GM18526 (cell line): ENCODE measurements at regions not wholly inside any gene's neighbourhood (a gene's known extent, or its start where the extent isn't known, plus 50 kb on each side); places are given as distances from the start of the nearest gene placed in this dataset.

Experiments
- POLR2A ChIP-seq: IDR thresholded peaks from 3 replicates; pipeline ENCODE4 v1.6.1; 2011; ENCODE audit not compliant: insufficient read length; ENCODE audit errors: extremely low read depth

DNA sequence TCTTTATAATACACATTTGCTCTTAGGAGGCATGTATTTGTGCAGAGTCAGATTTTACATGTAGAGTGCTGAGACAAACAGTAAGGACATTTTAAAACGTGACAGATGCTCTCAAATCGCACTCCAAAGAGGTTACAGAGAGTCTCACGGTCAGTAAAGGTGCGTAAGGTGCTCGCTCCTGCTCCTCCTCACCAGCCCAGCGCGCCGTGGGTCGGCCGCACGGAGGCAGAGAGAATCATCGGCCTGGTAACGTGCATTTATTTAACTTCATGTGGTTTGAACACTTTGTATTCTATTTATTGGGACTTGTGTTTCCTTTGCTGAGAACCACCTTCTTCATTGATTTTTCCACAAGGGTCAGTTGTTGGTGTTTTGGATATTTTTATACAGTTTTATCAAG is 900.1 kb downstream of the BRD1 start:
- no peak for TF ChIP-seq POLR2A

DNA sequence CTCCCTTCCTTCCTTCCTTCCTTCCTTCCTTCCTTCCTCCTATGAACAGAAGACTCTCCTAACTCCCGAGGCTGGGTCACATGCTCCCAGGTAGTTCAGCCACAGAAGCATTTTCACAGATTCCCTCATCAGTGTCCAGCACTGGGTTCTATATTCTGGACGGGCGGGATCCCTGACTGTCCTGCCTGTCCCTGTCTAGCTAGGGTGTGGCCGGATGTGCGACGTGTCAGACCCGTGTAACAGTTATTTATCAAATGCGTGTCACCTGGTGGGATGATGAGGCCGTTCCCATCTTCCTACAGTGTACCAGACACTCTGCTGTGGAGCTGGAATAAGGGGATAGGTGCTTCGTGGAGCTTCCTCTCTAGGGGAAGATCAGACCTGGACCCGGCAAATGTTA is 901.0 kb downstream of the BRD1 start:
- TF ChIP-seq POLR2A, result no peak

GRCh38 chr22:48926136-48926535 is 901.5 kb downstream of the BRD1 start:
- no peak for TF ChIP-seq POLR2A

DNA sequence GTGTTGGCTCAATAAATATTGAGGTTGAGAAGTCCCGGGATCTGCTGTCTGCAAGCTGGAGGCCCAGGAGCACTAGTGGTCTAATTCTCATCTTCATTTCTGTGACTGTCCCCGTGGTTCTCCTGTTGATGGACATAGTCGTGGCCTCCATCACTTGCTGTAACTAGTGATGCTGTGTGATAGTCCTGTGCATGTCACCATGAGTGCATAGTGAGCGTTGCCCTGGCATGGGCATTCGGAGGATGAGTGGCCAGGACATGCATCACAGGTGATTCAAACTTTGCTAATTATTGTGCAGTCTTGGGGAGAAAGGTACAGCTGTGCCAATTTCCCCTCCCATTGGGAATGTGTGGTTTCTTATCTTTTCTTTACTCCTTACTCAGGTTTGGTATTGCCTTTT is 902.2 kb downstream of the BRD1 start:
- TF ChIP-seq POLR2A, result no peak

DNA sequence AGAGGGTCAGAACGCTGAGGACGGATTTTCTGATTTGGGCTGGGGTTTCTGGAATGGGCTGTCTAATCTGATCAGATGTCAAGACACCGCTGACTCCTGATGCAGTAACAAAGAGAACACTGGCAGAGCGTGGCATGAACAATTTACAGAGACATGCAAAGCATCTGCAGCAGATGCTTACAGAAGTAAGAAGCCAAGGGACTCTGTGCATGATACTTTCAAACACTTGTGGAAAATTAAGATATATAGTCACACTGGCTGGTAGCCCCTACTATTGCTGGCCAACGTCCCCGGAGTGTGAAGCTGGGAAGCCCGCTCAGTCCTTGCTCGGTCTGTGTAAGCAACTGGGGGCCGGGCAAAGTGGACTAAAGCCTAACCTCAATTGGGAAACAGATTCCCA is 903.7 kb downstream of the BRD1 start:
- no peak for TF ChIP-seq POLR2A

GRCh38 chr22:48923165-48923865 is 904.4 kb downstream of the BRD1 start:
- no peak for TF ChIP-seq POLR2A

- no peak for TF ChIP-seq POLR2A
These were observed 906.2 kb downstream of the BRD1 start for GRCh38 chr22:48921411-48921903.

- TF ChIP-seq POLR2A, result no peak
These were observed 906.9 kb downstream of the BRD1 start for GRCh38 chr22:48920776-48921241.

DNA sequence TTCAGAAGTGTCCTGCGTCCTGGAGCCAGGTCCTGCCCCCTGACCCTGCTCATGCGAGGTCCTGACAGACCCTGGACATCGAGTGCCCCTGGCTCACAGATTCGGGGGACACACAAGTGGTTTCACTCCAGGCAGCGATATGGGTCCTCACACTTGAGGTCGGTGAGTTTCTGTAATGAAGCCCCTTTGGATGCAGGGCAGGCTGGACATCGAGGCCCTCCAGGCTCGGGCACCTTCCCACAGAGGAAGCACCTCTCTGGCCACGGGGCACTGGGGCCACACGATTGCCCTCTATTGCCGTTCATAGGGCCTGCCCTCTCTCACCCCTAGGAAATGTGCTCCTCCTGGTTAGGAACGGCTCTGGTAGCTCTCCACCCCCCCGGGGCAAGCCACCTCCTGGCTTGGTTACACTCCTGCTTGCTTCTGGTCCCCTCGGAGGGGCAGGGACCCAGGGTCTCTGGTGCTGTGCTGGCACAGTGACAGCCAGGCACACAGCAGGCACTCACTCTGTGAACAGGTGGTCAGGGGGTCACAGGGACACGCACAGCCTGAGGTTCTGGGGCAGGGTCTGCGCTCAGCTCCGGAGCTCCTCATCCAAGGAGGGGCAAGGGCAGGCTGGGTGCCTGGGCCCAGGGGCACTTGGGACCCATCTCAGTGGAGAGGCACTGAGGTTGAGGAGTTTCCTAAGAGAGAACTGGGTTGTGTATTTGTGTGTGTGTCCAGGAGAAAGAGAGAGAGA is 907.7 kb downstream of the BRD1 start:
- TF ChIP-seq POLR2A, result no peak

- TF ChIP-seq POLR2A, result no peak
These were observed 908.5 kb downstream of the BRD1 start for GRCh38 chr22:48919187-48919590.

- TF ChIP-seq POLR2A, result no peak
These were observed 909.0 kb downstream of the BRD1 start for GRCh38 chr22:48918585-48919186.

- no peak for TF ChIP-seq POLR2A
These were observed 919.1 kb downstream of the BRD1 start for GRCh38 chr22:48908547-48908946.

GRCh38 chr22:48907591-48907990 is 920.1 kb downstream of the BRD1 start:
- no peak for TF ChIP-seq POLR2A

DNA sequence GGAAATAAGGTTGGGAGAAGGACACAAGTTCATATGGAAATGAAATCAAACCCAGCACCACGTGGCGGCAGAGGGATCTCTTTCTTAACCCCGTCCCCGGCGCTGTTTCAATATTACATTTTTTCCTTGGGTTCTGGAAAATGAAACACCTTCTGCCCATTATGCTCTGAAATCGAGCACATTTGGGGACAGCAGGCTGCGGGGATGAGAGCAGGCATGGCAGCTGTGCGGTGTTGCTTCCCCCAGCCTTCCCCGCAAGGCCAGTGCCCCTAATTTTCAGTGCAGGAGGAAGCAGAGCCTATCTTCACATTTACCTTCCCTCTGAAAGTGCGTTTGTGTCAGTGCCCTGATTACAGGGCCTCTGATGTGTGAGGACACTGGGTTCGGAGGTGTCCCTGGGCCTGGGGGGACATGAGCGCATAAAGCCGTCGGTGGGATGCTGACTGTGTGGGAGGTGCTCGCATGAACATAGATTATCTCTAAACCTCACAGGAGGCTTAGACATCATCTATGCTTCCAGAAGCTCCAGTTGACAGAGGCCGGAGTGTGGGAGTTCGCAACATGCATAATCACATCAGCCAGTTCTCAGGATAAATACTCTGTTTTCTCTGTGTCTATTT is 921.3 kb downstream of the BRD1 start:
- TF ChIP-seq POLR2A, result no peak

DNA sequence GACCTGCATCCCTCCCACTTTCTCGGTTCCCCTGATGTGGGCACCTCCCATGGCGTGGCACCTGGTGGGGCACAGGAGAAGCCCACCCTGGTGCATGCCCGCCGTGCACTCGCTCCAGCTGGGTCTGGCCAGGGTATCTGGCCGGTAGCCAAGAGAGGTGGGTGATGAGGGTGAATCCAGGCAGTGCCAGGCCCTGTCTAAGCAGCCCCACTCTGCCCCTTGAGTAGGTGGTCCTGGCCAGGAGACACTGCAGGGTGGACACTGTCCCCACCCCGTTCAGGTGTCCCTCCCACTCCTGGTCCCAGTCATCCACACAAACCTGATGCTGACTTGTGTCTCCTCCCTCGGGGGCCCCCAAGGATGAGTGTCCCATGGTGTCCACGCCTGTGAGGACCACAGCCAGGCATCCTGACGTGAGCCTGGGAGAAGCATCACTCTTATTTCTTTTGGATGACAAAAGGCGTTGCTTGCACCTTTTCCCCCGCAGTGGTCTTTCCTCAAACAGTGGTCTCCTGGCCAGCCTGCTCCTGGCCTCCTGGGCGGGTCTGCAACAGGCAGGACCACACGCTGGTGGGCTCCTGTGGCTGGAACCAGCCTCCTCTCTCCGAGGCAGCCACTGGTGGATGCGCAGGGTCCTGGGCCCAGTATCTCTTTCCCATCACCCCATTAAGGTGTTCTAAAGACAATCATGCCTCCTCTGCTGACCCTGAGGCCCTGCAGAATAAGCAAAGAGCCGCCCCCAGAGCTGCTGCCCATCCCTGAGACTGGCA is 922.3 kb downstream of the BRD1 start:
- TF ChIP-seq POLR2A, result no peak
